SK-N-SH (cell line): ENCODE measurements at regions not wholly inside any gene's neighbourhood (a gene's known extent, or its start where the extent isn't known, plus 50 kb on each side); places are given as distances from the start of the nearest gene placed in this dataset.
A peak's percentile ranks its signal among the peaks of the same experiment; 100 is the strongest.

Source experiments
- CTCF ChIA-PET: fragments of 300-600, 350-600 bp; formaldehyde crosslinking; extraction: SDS; loops from one replicate; lab custom pipeline; 2021; lab: Yijun Ruan, JAX
- POLR2A ChIA-PET: fragments of 350-600 bp; sonication (Branson Sonifier 250); formaldehyde crosslinking; extraction: SDS; loops from one replicate; lab custom pipeline; 2020; ENCODE audit warnings: antibody characterized with exemption, inconsistent platforms; lab: Yijun Ruan, JAX
- DNase-seq: peaks from one replicate; pipeline ENCODE4 v3.0.0; 2012
- H2AFZ ChIP-seq: fragments of 200-600 bp; sonication (generic); 2 replicates; pipeline ENCODE4 v1.8.1; 2016; ENCODE audit warnings: antibody characterized with exemption, mild to moderate bottlenecking, low read depth
- H3F3A ChIP-seq: fragments of 200-600 bp; sonication (generic); replicated peaks from 2 replicates; pipeline ENCODE3; 2016; ENCODE audit warnings: antibody characterized with exemption, mild to moderate bottlenecking; ENCODE audit not compliant: insufficient read depth
- H3K27ac ChIP-seq, 2 experiments: fragments of 200-500 bp in 1 of 2; fragments of 200-600 bp in 1 of 2; sonication (Bioruptor generic) in 1 of 2; sonication (generic), shearing (Covaris generic) in 1 of 2; 2 replicates each; pipeline versions ENCODE4 v1.5.1 to v1.6.1; 2014 to 2016; ENCODE audit warnings: low read depth in 2 of 2, inconsistent platforms in 1 of 2, low read length in 1 of 2, mild to moderate bottlenecking in 1 of 2, mixed read lengths in 1 of 2
- H3K27me3 ChIP-seq: fragments of 200-600 bp; sonication (generic), shearing (Covaris generic); 2 replicates; pipeline ENCODE4 v1.6.1; 2016; ENCODE audit warnings: mixed run types; ENCODE audit not compliant: insufficient read depth
- H3K36me3 ChIP-seq, 2 experiments: fragments of 200-500 bp in 1 of 2; fragments of 200-600 bp in 1 of 2; sonication (Bioruptor generic) in 1 of 2; sonication (generic) in 1 of 2; replicated peaks in 1 of 2; 2 replicates each; pipeline versions ENCODE3 to v1.5.1; 2014 to 2016; ENCODE audit warnings: low read length in 1 of 2, mild to moderate bottlenecking in 1 of 2; ENCODE audit not compliant: insufficient read depth in 2 of 2, control insufficient read depth in 1 of 2
- H3K4me1 ChIP-seq, 2 experiments: fragments of 200-500 bp in 1 of 2; fragments of 200-600 bp in 1 of 2; sonication (Bioruptor generic) in 1 of 2; sonication (generic), shearing (Covaris generic) in 1 of 2; 2 replicates each; pipeline versions ENCODE4 v1.5.1 to v1.6.1; 2014 to 2016; ENCODE audit warnings: low read depth in 1 of 2, low read length in 1 of 2, mixed run types in 1 of 2; ENCODE audit not compliant: insufficient read depth in 2 of 2, control insufficient read depth in 1 of 2
- H3K4me2 ChIP-seq: fragments of 200-600 bp; sonication (generic), shearing (Covaris generic); 2 replicates; pipeline ENCODE4 v1.6.1; 2017; ENCODE audit warnings: mixed run types
- H3K4me3 ChIP-seq, 2 experiments: fragments of 200-500 bp in 1 of 2; fragments of 200-600 bp in 1 of 2; sonication (Bioruptor generic) in 1 of 2; sonication (generic), shearing (Covaris generic) in 1 of 2; 2 replicates each; pipeline versions ENCODE4 v1.5.1 to v1.8.1; 2014 to 2016; ENCODE audit warnings: low read depth in 2 of 2, inconsistent platforms in 1 of 2, low read length in 1 of 2, mild to moderate bottlenecking in 1 of 2, mixed read lengths in 1 of 2, moderate library complexity in 1 of 2
- H3K79me2 ChIP-seq: fragments of 200-600 bp; sonication (generic); 2 replicates; pipeline ENCODE4 v1.8.1; 2017; ENCODE audit warnings: mild to moderate bottlenecking; ENCODE audit not compliant: insufficient read depth
- H3K9ac ChIP-seq: fragments of 200-600 bp; sonication (generic); 2 replicates; pipeline ENCODE4 v1.6.1; 2017; ENCODE audit warnings: mixed run types
- H3K9me2 ChIP-seq: fragments of 200-600 bp; sonication (generic); 2 replicates; pipeline ENCODE4 v1.6.1; 2017; ENCODE audit warnings: mixed run types
- H3K9me3 ChIP-seq: fragments of 200-600 bp; sonication (generic); 2 replicates; pipeline ENCODE4 v1.6.1; 2017; ENCODE audit warnings: mixed run types, mild to moderate bottlenecking, moderate library complexity
- H4K20me1 ChIP-seq: fragments of 200-600 bp; sonication (generic); 2 replicates; pipeline ENCODE4 v1.6.1; 2017; ENCODE audit warnings: mild to moderate bottlenecking, mixed run types; ENCODE audit not compliant: insufficient read depth
- CTCF ChIP-seq: fragments of 200-600 bp; sonication (generic); IDR thresholded peaks from 2 replicates; pipeline ENCODE4 v1.6.1; 2017; ENCODE audit warnings: antibody characterized with exemption, mild to moderate bottlenecking, moderate library complexity
- PBX3 ChIP-seq: IDR thresholded peaks from 2 replicates; pipeline ENCODE4; 2012
- RAD21 ChIP-seq: IDR thresholded peaks from 2 replicates; pipeline ENCODE4 v1.6.1; 2012; ENCODE audit warnings: mild to moderate bottlenecking, low read length
- SMC3 ChIP-seq: IDR thresholded peaks from 2 replicates; pipeline ENCODE4 v1.6.1; 2012; ENCODE audit warnings: low read depth, low read length, improper control_type of control experiment
- USF2 ChIP-seq: fragments of 150-350 bp; IDR thresholded peaks from 2 replicates; pipeline ENCODE4 v1.6.1; 2017; ENCODE audit warnings: antibody characterized with exemption, low read length, low read depth, borderline replicate concordance
- ZBTB33 ChIP-seq: IDR thresholded peaks from 2 replicates; pipeline ENCODE4 v1.4.0; 2012; ENCODE audit warnings: low read depth, borderline replicate concordance
- WGBS: methylation state at CpG from one replicate; pipeline ENCODE4 v1.1.6; 2017; ENCODE audit warnings: low lambda C conversion rate; 5-methylcytosine and 5-hydroxymethylcytosine counted together

- peaks cover 5% of the 10 kb centered on the region; the same call in 1 of the 2 replicates for H4K20me1 ChIP-seq
- no peak for TF ChIP-seq USF2
- H3K27me3 ChIP-seq: no peaks in the 10 kb centered on the region
- WGBS: 88% methylated on average over 2 of the region's 2 CpGs
- POLR2A ChIA-PET: interaction anchor here (0.6 kb wide), 1 partner anchor 553 kb away, joined by 3 read pairs; no protein-coding TSS in a partner anchor
- H3K36me3 ChIP-seq: peaks cover 0 to 10% of the 10 kb centered on the region in 2 experiments
- no peak overlapping the region for H3K9ac ChIP-seq
- H3K4me3 ChIP-seq: no peak overlapping the region
- CTCF ChIA-PET: interaction anchor here (0.7 to 1.9 kb wide), 4 partner anchors 15 to 76 kb away, joined by 3 to 5 read pairs (median 4); no protein-coding TSS in a partner anchor
- peaks cover 38% of the 10 kb centered on the region for H3F3A ChIP-seq
- no peaks in the 10 kb centered on the region for H3K9me2 ChIP-seq
- H3K27ac ChIP-seq: peak overlapping the region in 1 of 2 experiments; percentile 94; a peak in 2 of 4 replicates
- peak overlapping the region; percentile 51; the same call in 1 of the 2 replicates for H3K4me2 ChIP-seq
- peaks cover 20 to 56% of the 10 kb centered on the region in 2 experiments for H3K4me1 ChIP-seq
- no peaks in the 10 kb centered on the region for H3K9me3 ChIP-seq
- peaks cover 92% of the 10 kb centered on the region for H3K79me2 ChIP-seq
- DNase-seq: no peak
- H2AFZ ChIP-seq: no peak overlapping the region
These were observed 75.5 kb upstream of the MACF1 start for GRCh38 chr1:39128959-39129358.

- H3F3A ChIP-seq: peaks cover 38% of the 10 kb centered on the region
- TF ChIP-seq CTCF (peak; percentile 60), ZBTB33 (no peak), SMC3 (peak; percentile 23), RAD21 (peak; percentile 51), PBX3 (no peak)
- TF ChIP-seq, all 33 proteins: peak for 3
- Histone ChIP-seq H3K27me3 (no peaks in the 10 kb centered on the region), H3K4me2 (peak overlapping the region; percentile 51; the same call in 1 of the 2 replicates), H3K79me2 (peaks cover 92% of the 10 kb centered on the region), H2AFZ (no peak overlapping the region), H3K4me1 (peaks cover 19 to 56% of the 10 kb centered on the region in 2 experiments), H4K20me1 (peaks cover 5% of the 10 kb centered on the region; the same call in 1 of the 2 replicates), H3K9me3 (no peaks in the 10 kb centered on the region), H3K9ac (peak overlapping the region; percentile 44; the same call in 1 of the 2 replicates), H3K4me3 (no peak overlapping the region), H3K27ac (peak overlapping the region in 1 of 2 experiments; percentile 94; a peak in 2 of 4 replicates), H3K36me3 (peaks cover 0 to 8% of the 10 kb centered on the region in 2 experiments), H3K9me2 (no peaks in the 10 kb centered on the region)
- POLR2A ChIA-PET: no interaction called here
- DNase-seq: no peak
- CTCF ChIA-PET: interaction anchor here (0.7 to 1.9 kb wide), 6 partner anchors 16 to 76 kb away, joined by 3 to 5 read pairs (median 4); no protein-coding TSS in a partner anchor
These were observed 75.0 kb upstream of the MACF1 start for GRCh38 chr1:39129514-39129913.
